ENCODE measurements at regions not wholly inside any gene's neighbourhood (a gene's known extent, or its start where the extent isn't known, plus 50 kb on each side); places are given as distances from the start of the nearest gene placed in this dataset.

DNA sequence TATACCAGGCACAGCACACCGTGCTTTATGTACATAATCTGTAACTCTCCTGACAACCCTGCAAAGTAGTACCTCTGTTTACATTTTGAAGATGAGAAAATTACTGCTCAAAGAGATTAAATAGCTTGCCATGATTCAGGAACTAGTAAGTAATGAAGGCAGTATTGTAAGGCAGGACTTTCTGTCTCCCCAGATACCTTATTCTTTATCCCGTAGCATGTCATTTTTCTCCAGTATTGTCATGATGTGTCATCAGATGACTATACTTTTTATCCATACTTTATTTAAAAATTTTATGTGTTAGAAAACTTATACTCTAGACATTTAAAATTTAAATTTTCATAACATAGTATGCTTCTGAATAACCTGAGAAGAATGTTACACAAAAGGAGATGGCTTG is 188.3 kb upstream of the NUDT6 start:
- Histone ChIP-seq H3K4me3 (ENCODE audit: insufficient read depth in 1 of 2, low read depth in 1 of 2, low read length in 2 of 2) (no peak overlapping the region), H2BK5ac (ENCODE audit: low read depth, low read length, poor library complexity, severe bottlenecking) (no peak overlapping the region), H3K4me2 (ENCODE audit: low read length, poor library complexity, severe bottlenecking) (no peak overlapping the region), H3K27me3 (ENCODE audit: control insufficient read depth in 1 of 2, insufficient read depth in 1 of 2, low read length in 2 of 2) (no peaks in the 10 kb centered on the region), H3K9ac (ENCODE audit: low read length) (no peak overlapping the region), H3K9me3 (ENCODE audit: control insufficient read depth, low read length) (peaks cover 5% of the 10 kb centered on the region), H2BK15ac (ENCODE audit: low read depth, poor library complexity, severe bottlenecking) (no peak overlapping the region), H2AK5ac (ENCODE audit: low read length, severe bottlenecking) (no peak overlapping the region), H3K36me3 (ENCODE audit: control insufficient read depth in 1 of 2, insufficient read depth in 2 of 2, low read depth in 1 of 2, low read length in 2 of 2) (peaks cover 0 to 32% of the 10 kb centered on the region in 2 experiments), H4K8ac (ENCODE audit: low read length) (no peak overlapping the region), H2BK120ac (ENCODE audit: low read depth, low read length) (no peak overlapping the region), H3K79me1 (replicated peaks; ENCODE audit: low read length, poor library complexity, severe bottlenecking) (peaks cover 11% of the 10 kb centered on the region), H2AFZ (ENCODE audit: low read depth, low read length) (no peak overlapping the region), H3K18ac (ENCODE audit: low read depth in 1 of 2, low read length in 2 of 2) (no peak overlapping the region), H3K4me1 (ENCODE audit: control insufficient read depth, insufficient read depth, low read depth, low read length) (peaks cover 1% of the 10 kb centered on the region), H3K27ac (ENCODE audit: low read length, poor library complexity, severe bottlenecking) (no peak overlapping the region), H2BK12ac (ENCODE audit: low read length in 2 of 2) (no peak overlapping the region), H3K4ac (ENCODE audit: low read depth in 1 of 2, low read length in 2 of 2) (no peak overlapping the region), H4K91ac (ENCODE audit: low read length) (no peak overlapping the region), H3K14ac (ENCODE audit: low read length in 2 of 2) (no peak overlapping the region), H3K23ac (ENCODE audit: low read length in 2 of 2) (no peak overlapping the region)
- DNase-seq, result no peak
- WGBS, result 33% methylated on average over 1 of the region's 2 CpGs

DNA sequence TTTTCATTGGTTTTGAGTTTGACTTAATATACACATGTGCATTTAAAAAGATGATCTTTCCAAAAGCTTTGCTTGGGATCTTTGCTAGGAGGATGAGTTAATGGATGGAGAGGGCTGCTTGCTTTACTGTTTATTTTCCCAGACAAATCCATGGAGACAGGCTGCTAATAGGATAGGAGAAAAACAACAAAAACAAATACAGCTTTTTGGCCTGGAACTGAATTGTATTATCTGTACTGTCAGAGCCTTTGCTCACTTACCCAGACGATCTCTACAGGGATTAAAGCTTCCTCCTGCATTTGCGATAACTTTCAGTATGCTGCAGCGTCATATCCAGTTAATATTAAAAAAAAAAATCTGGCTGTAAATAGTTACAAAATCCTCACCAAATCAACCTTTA is 190.8 kb upstream of the NUDT6 start:
- 33% methylated on average over 1 of the region's 3 CpGs for WGBS
- Histone ChIP-seq H2BK5ac (ENCODE audit: low read depth, low read length, poor library complexity, severe bottlenecking) (no peak overlapping the region), H3K79me1 (replicated peaks; ENCODE audit: low read length, poor library complexity, severe bottlenecking) (peaks cover 7% of the 10 kb centered on the region), H3K23ac (ENCODE audit: low read length in 2 of 2) (no peak overlapping the region), H3K4me1 (ENCODE audit: control insufficient read depth, insufficient read depth, low read depth, low read length) (no peaks in the 10 kb centered on the region), H3K36me3 (ENCODE audit: control insufficient read depth in 1 of 2, insufficient read depth in 2 of 2, low read depth in 1 of 2, low read length in 2 of 2) (peaks cover 0 to 17% of the 10 kb centered on the region in 2 experiments), H4K91ac (ENCODE audit: low read length) (no peak overlapping the region), H2AFZ (ENCODE audit: low read depth, low read length) (no peak overlapping the region), H3K18ac (ENCODE audit: low read depth in 1 of 2, low read length in 2 of 2) (no peak overlapping the region), H3K14ac (ENCODE audit: low read length in 2 of 2) (no peak overlapping the region), H2BK12ac (ENCODE audit: low read length in 2 of 2) (no peak overlapping the region), H3K4ac (ENCODE audit: low read depth in 1 of 2, low read length in 2 of 2) (no peak overlapping the region), H3K4me3 (ENCODE audit: insufficient read depth in 1 of 2, low read depth in 1 of 2, low read length in 2 of 2) (no peak overlapping the region), H3K9ac (ENCODE audit: low read length) (peak overlapping the region; percentile 32), H3K4me2 (ENCODE audit: low read length, poor library complexity, severe bottlenecking) (no peak overlapping the region), H3K9me3 (ENCODE audit: control insufficient read depth, low read length) (peaks cover 5% of the 10 kb centered on the region), H2BK120ac (ENCODE audit: low read depth, low read length) (no peak overlapping the region), H3K27me3 (ENCODE audit: control insufficient read depth in 1 of 2, insufficient read depth in 1 of 2, low read length in 2 of 2) (no peaks in the 10 kb centered on the region), H3K27ac (ENCODE audit: low read length, poor library complexity, severe bottlenecking) (no peak overlapping the region), H4K8ac (ENCODE audit: low read length) (no peak overlapping the region), H2AK5ac (ENCODE audit: low read length, severe bottlenecking) (no peak overlapping the region), H2BK15ac (ENCODE audit: low read depth, poor library complexity, severe bottlenecking) (no peak overlapping the region)
- DNase-seq, result peak; percentile 52

DNA sequence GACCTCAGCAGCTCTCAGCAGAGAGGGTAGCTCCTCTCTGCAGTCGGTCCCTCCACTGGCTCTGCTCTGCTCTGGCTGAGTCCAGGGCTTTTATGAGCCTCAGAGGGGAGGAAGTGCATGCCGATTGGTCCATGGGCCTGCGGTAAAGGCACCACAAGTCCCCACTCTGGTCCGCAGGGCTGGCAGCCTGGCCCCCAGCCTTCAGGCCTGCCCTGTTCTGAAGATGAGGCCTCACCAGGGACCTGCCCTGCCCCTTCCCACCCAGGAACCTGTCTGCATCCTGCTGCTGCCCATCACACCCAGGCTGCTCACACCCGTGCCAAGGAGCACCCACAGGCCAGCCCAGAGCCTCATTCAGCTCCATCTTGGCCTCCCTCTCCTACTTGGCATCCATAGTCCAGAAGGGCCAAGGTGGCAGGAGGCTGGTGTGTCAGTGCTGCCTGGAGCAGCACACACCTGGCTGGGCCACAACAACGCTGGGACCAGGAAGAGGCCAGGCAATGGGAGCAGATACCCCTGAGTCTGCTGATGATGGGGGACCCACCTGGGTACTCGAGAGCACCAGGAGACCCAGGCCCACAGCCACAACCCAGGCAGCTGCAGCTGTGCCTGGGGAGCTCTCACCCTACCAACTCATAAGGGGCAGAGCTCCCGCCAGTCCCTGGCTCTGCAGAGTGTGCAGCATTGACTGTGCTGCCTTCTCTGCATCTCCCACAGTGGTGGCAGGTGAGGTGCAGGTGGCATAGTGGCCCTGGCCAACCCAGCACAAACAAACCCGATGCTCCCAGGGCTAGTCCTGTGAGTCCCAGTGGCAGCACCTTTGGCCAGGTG is 191.9 kb upstream of the NUDT6 start:
- WGBS, result 94% methylated on average over 9 of the region's 9 CpGs

DNA sequence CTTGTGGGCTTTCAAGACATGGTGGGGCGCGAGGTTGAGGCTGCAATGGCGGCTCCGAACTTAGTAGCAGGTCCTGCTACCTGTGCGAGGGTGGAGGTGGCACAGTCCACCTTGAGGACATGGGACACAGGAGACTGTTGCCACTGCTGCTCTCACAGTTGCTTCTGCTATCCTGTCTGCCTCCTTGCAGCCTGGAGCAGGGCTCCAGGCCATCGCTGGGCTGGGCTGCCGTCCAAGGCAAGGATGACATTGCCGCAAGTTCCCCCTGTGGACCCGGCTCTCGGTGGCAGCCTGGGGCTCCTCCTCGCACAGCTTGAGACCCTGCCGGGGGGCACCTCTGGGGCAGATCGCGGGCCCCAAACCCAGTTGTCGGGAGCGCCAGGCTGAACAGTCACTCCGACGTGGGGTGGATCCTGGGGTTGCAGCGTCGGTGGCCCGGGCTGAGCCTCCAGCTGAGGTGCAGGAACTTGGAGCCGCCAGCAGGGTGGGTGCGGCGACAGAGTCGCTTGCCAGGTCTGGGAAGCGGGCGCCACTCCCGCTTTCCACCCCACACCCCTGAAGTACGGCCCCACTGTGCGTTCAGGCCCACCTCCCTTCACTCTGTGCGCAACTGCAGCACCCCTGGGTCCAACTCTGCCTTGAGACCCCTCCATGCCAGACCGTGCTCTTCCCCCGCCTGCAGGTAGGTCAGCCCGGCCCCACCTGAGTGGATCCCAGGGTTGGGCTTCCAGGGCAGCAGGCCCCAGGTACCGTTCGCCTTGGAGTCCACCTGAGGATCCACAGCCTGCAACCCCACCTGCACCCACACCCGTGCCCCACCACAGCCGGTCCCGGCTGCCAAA is 192.7 kb upstream of the NUDT6 start:
- H4K91ac ChIP-seq (ENCODE audit: low read length), result peak overlapping the region; percentile 100
- H2BK5ac ChIP-seq (ENCODE audit: low read depth, low read length, poor library complexity, severe bottlenecking), result no peak overlapping the region
- no peak overlapping the region for H3K27ac ChIP-seq (ENCODE audit: low read length, poor library complexity, severe bottlenecking)
- peak overlapping the region; percentile 91 for H2BK120ac ChIP-seq (ENCODE audit: low read depth, low read length)
- H3K4me2 ChIP-seq (ENCODE audit: low read length, poor library complexity, severe bottlenecking), result no peak overlapping the region
- H3K18ac ChIP-seq (ENCODE audit: low read depth in 1 of 2, low read length in 2 of 2), result peak overlapping the region; percentile 98 to 100
- DNase-seq, result no peak
- peaks cover 7% of the 10 kb centered on the region for H3K79me1 ChIP-seq (replicated peaks; ENCODE audit: low read length, poor library complexity, severe bottlenecking)
- H3K9ac ChIP-seq (ENCODE audit: low read length), result no peak overlapping the region
- H4K8ac ChIP-seq (ENCODE audit: low read length), result peak overlapping the region; percentile 99
- peak overlapping the region; percentile 60 to 100 for H2BK12ac ChIP-seq (ENCODE audit: low read length in 2 of 2)
- H3K27me3 ChIP-seq (ENCODE audit: control insufficient read depth in 1 of 2, insufficient read depth in 1 of 2, low read length in 2 of 2), result no peaks in the 10 kb centered on the region
- H3K4me1 ChIP-seq (ENCODE audit: control insufficient read depth, insufficient read depth, low read depth, low read length), result no peaks in the 10 kb centered on the region
- peak overlapping the region; percentile 71 for H2BK15ac ChIP-seq (ENCODE audit: low read depth, poor library complexity, severe bottlenecking)
- H3K36me3 ChIP-seq (ENCODE audit: control insufficient read depth in 1 of 2, insufficient read depth in 2 of 2, low read depth in 1 of 2, low read length in 2 of 2), result peaks cover 0 to 17% of the 10 kb centered on the region in 2 experiments
- no peak overlapping the region for H2AK5ac ChIP-seq (ENCODE audit: low read length, severe bottlenecking)
- H3K9me3 ChIP-seq (ENCODE audit: control insufficient read depth, low read length), result peaks cover 5% of the 10 kb centered on the region
- H2AFZ ChIP-seq (ENCODE audit: low read depth, low read length), result no peak overlapping the region
- WGBS, result 99% methylated on average over 36 of the region's 39 CpGs
- H3K14ac ChIP-seq (ENCODE audit: low read length in 2 of 2), result peak overlapping the region; percentile 74 to 98
- no peak overlapping the region for H3K4me3 ChIP-seq (ENCODE audit: insufficient read depth in 1 of 2, low read depth in 1 of 2, low read length in 2 of 2)
- H3K4ac ChIP-seq (ENCODE audit: low read depth in 1 of 2, low read length in 2 of 2), result peak overlapping the region; percentile 99 to 100
- H3K23ac ChIP-seq (ENCODE audit: low read length in 2 of 2), result peak overlapping the region in 1 of 2 experiments; percentile 94

More for the DNA sequence above, 191.9 kb upstream of the NUDT6 start:
- H3K36me3 ChIP-seq (ENCODE audit: control insufficient read depth in 1 of 2, insufficient read depth in 2 of 2, low read depth in 1 of 2, low read length in 2 of 2), result peaks cover 0 to 17% of the 10 kb centered on the region in 2 experiments
- peak overlapping the region; percentile 100 for H4K91ac ChIP-seq (ENCODE audit: low read length)
- H2BK120ac ChIP-seq (ENCODE audit: low read depth, low read length), result peak overlapping the region; percentile 91
- peak overlapping the region in 1 of 2 experiments; percentile 98 for H3K14ac ChIP-seq (ENCODE audit: low read length in 2 of 2)
- no peak overlapping the region for H3K4me3 ChIP-seq (ENCODE audit: insufficient read depth in 1 of 2, low read depth in 1 of 2, low read length in 2 of 2)
- H2AFZ ChIP-seq (ENCODE audit: low read depth, low read length), result no peak overlapping the region
- H3K4me1 ChIP-seq (ENCODE audit: control insufficient read depth, insufficient read depth, low read depth, low read length), result no peaks in the 10 kb centered on the region
- no peak overlapping the region for H3K23ac ChIP-seq (ENCODE audit: low read length in 2 of 2)
- H3K27me3 ChIP-seq (ENCODE audit: control insufficient read depth in 1 of 2, insufficient read depth in 1 of 2, low read length in 2 of 2), result no peaks in the 10 kb centered on the region
- peak overlapping the region; percentile 60 to 100 for H2BK12ac ChIP-seq (ENCODE audit: low read length in 2 of 2)
- peak overlapping the region; percentile 98 to 100 for H3K18ac ChIP-seq (ENCODE audit: low read depth in 1 of 2, low read length in 2 of 2)
- no peak overlapping the region for H3K9ac ChIP-seq (ENCODE audit: low read length)
- DNase-seq, result no peak
- peaks cover 5% of the 10 kb centered on the region for H3K9me3 ChIP-seq (ENCODE audit: control insufficient read depth, low read length)
- peaks cover 7% of the 10 kb centered on the region for H3K79me1 ChIP-seq (replicated peaks; ENCODE audit: low read length, poor library complexity, severe bottlenecking)
- H3K4me2 ChIP-seq (ENCODE audit: low read length, poor library complexity, severe bottlenecking), result no peak overlapping the region
- H3K4ac ChIP-seq (ENCODE audit: low read depth in 1 of 2, low read length in 2 of 2), result peak overlapping the region; percentile 99 to 100
- H2BK5ac ChIP-seq (ENCODE audit: low read depth, low read length, poor library complexity, severe bottlenecking), result no peak overlapping the region
- H3K27ac ChIP-seq (ENCODE audit: low read length, poor library complexity, severe bottlenecking), result no peak overlapping the region
- no peak overlapping the region for H2AK5ac ChIP-seq (ENCODE audit: low read length, severe bottlenecking)
- H2BK15ac ChIP-seq (ENCODE audit: low read depth, poor library complexity, severe bottlenecking), result peak overlapping the region; percentile 87
- H4K8ac ChIP-seq (ENCODE audit: low read length), result peak overlapping the region; percentile 99
